Caki2 (cell line): ENCODE measurements at regions not wholly inside any gene's neighbourhood (a gene's known extent, or its start where the extent isn't known, plus 50 kb on each side); places are given as distances from the start of the nearest gene placed in this dataset.

ENCODE experiments used
- DNase-seq: peaks from one replicate; pipeline ENCODE4 v3.0.0-alpha.2; 2015; ENCODE audit warnings: low read depth
- in situ Hi-C: cut with HindIII; loops from 2 replicates; pipeline ENCODE4 v1.10.0; 2016; ENCODE audit warnings: low sequenced_read_pairs, low pct_unique_long_range_greater_than_20kb, mixed read lengths

DNA sequence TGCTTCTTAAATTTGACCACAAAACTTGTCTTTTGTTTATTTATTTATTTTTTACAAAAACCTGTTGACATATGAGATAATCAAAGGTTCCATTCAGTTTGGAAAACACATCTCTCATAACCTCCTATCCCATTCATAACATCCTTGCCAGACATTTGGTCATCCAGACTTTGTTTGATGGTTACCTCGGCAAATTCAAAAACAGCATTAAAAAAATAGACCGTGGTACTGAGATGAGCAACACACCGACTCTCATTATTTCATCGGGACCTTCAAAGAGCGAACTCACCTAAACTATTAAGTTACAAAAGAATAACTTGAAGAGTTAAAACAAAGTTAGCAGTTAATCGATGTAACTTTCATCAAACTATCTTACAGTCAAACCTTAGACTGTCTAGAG, 85.8 kb upstream of the RPS6KA3 start:
- in situ Hi-C loops = no loop called here
- DNase-seq = no peak

DNA sequence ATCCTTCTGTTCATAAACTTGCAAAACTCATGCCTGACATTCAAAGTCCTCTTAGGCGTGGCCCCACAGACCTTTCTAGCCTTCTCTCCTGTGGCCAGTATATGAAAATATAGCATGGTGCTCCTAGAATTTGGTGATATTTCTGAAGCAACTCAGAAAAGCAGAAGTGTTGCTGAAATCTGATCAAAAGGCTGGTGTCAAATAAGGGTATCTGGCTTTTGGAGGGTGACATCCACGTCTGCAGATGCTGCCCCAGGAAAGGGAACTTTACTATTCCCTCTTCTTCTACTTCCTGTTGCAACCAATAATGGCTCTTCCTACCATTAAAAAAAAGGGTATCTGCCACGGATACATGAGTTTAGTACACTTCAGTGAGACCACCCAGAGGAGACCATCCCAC, 83.9 kb upstream of the RPS6KA3 start:
- in situ Hi-C loops = no loop called here
- DNase-seq = no peak

DNA sequence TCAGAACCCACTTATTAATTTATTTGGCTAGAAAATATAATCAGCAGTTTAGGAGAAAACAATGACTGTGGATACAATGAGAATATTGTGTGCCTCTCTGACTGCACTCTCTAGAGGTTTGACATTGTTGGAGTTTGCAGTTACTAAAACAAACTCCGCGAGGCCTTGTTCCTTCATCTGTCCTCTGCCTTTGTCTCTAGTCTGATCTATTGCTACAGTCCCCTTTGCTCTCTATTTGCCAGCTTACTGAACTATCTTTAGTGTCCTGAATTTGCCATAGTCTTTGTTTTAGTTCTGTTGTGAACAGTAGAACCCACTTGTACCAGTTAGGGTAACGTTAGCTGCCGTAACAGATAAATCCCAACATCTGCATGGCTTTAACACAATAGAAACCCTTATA, 81.4 kb upstream of the RPS6KA3 start:
- DNase-seq = no peak
- in situ Hi-C loops = no loop called here

DNA sequence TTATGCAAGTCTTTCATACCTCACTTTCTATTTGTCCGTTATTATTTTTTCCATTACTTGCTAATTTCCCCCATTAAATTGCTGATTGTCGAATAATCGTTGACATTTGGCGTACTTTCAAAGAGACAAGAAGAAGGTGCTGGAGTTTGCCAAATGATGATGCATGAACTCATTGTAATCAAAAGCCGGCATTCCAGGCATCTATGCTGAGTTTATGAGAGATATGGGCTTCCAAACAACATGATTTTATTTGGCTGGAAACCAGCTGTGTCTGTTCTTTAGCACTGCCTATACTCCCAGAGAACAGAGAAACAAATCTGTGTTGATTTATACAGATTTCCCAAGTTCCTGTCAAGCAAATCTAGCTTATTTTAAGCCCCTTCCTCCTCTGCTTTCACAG, 80.8 kb upstream of the RPS6KA3 start:
- DNase-seq = no peak
- in situ Hi-C loops = no loop called here

DNA sequence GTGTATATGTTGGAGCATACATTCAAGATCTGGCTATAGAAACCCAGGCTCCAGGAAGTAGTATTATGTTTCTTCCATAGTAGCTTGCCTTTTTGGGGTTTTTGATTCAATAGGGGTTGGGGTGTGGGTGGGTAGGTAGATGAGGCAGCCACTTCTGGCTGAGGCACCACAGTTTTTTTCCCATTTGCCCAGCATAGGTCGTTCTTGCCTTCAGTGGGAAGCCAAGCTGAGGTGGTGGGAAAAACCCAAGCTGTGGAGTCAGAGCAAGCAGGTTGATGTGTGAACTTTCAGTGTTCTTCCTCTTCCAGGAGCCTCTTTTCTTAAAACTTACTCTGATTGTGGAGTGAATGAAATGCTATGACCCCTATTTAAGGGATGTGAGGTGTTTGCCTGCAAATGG, 67.0 kb upstream of the RPS6KA3 start:
- DNase-seq = no peak
- in situ Hi-C loops = no loop called here

DNA sequence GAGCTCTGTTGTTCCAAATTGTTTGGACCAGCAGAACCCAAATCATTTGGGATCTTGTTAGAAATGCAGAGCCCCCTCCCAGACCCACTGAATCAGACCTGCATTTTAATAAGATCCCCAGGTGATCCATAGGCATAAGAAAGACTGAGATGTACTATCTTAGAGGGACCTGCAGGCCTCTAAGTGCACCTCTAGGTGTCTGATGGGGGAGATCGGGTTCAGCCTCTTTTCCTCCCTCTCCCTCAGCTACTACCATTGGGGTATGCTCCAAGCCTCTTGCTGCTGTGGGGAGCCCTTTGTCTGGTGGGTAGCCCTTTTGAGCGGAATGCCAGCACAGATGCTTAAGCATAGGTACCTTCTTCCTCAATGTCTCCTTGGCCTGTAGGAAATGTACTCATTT, 63.8 kb upstream of the RPS6KA3 start:
- in situ Hi-C loops = no loop called here
- no peak for DNase-seq

DNA sequence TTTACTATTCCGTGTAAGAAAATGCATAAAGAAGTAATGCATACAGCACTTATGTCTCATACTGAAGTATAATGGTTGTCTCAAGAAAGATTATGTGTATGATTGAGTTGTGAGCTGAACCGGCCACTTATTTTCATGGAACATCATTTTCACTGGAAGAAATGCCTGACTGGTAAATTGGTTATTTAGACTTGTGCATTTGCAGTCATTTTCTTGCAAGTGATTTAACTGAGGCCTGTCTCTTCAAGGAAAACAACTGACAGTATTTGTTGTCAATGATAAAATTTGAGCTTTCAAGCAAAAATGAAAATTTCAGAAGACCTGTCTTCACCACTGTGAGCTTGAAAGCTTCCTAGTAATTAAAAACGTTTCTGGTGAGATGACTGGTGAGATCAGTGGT, 62.7 kb upstream of the RPS6KA3 start:
- DNase-seq = no peak
- in situ Hi-C loops = no loop called here

DNA sequence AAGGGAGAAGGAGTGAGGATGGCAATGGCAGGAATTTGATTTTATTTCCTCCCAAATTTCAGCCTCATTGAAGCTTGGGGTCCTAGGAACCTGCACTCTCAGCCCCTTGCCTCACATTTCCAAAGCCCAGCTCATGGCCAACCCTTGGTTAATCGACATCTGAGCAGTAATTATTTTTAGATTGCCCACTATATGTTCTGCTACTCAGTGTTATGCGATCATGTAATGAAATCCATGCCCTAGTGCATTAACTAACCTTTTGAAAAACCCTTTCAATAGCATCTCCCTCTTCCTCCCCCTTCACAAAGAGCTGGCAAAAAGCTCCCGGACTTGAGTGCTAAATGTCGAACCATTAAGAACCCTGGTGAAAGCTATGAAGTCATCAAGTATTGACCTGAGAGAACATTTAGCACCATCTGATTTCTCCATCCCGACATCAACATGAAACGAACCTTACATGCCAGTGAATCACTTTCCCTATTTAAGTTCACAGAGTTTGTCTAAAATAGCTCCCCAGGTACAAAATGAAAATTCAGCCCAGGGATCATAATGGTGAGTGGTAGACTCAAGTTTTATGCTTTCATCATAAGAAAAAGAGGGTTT, 59.2 kb upstream of the RPS6KA3 start:
- in situ Hi-C loops = no loop called here
- DNase-seq = no peak

DNA sequence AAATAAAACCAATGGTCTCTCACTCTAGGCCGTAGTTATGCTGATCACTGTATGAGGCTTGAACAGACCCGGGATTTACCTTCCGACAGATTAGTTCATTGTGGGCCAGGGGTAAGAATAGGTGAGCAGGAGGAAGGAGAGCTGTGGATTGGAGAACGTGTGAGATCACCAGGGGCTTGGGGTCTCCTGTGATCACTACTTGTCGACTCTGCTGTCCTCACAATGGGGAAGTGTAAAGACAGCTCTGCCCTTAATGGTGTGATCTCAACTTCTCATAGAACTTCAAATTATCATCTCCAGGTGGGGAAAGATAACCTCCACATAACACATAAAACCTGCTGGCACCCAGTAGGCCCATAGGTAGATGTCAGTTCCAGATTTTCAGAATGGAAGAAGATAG, 56.2 kb upstream of the RPS6KA3 start:
- no peak for DNase-seq
- in situ Hi-C loops = no loop called here

DNA sequence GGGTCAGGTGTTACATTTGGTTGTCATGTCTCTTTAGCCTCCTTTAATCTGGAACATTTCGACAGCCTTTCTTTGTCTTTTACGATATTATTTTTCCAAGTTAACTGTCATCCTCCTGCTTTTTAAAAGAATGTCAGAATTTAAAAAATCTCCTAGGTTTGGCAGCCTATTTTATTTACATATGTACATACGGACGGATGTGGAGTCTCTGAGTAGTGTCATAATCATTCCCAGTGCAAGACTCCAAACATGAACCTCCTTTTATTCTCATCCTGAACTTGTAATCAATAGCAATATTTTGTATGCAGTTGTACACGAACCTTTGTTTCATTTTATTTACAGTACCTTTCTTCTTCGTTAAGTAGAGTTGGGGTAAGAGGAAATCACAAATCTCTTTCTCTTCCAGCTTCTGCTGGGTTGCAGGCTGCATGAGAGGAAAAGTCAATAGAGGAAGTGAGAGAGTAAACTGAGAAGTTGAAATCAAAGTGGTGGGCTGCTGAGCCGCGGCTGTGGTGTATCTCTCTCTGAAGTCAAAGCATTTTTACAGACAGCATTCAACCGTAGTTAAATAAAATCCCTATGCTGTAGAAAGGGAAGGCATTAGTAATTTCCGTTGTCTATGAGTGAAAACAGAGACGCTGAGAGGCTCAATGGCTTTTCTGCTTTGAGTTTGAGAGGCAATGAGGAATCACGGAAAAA, 53.9 kb upstream of the RPS6KA3 start:
- no peak for DNase-seq
- in situ Hi-C loops = no loop called here

DNA sequence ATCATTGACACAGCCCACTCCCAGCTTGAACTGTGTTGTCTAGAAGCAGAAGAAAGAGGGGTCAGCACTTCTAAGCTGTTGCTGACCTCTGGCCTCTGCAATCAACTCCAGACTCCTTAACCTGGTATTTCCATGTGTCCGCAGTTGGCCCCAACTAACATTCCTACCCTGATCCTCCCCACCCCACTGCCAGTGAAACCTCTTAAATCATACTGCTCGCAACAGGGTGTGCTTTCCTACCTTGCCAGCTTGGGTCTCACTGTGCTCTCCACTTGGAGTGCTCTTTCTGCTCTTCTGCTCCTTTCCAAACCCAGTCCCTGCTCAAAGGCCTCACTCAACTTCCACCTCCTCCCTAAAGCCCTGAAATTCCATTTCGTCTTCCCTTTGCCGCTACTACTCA, 52.3 kb upstream of the RPS6KA3 start:
- in situ Hi-C loops = no loop called here
- no peak for DNase-seq

DNA sequence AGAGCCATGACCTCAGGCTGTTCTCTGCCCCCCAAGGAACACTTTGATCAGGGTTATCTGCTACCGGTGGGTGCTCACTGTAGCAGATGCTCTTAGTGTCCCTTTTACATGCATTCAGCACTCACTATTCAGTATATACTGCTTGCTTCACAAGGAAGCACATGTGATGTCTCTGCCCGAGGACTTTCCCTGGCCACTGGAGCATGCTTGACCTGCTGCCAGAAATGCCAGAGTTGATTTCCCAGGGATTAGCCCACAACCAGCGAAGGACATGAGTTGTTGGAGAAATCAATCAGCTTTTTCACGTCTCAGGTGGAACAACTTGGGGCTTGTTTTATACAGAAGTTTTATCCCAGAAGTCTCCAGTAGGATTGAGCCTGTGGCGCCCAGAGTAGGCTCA, 51.2 kb upstream of the RPS6KA3 start:
- DNase-seq = peak; percentile 2
- in situ Hi-C loops = no loop called here
